Mucosa of stomach (tissue), 1 donor: ENCODE measurements at regions not wholly inside any gene's neighbourhood (a gene's known extent, or its start where the extent isn't known, plus 50 kb on each side); places are given as distances from the start of the nearest gene placed in this dataset.

Experiments used
- H3K27me3 ChIP-seq: one replicate; pipeline ENCODE4 v1.7.0; 2013; ENCODE audit warnings: mild to moderate bottlenecking, low read length; ENCODE audit not compliant: control insufficient read depth, insufficient read depth
- H3K36me3 ChIP-seq: one replicate; pipeline ENCODE4 v1.7.0; 2013; ENCODE audit warnings: low read length; ENCODE audit not compliant: control insufficient read depth, insufficient read depth
- H3K4me1 ChIP-seq: one replicate; pipeline ENCODE4 v1.7.0; 2013; ENCODE audit warnings: mild to moderate bottlenecking, low read length; ENCODE audit not compliant: control insufficient read depth, insufficient read depth
- H3K4me3 ChIP-seq: one replicate; pipeline ENCODE4 v1.7.0; 2013; ENCODE audit warnings: low read length
- H3K9ac ChIP-seq: one replicate; pipeline ENCODE4 v1.7.0; 2013; ENCODE audit warnings: mild to moderate bottlenecking, low read length, moderate library complexity
- H3K9me3 ChIP-seq: one replicate; pipeline ENCODE4 v1.7.0; 2013; ENCODE audit warnings: mild to moderate bottlenecking, low read length, moderate library complexity; ENCODE audit not compliant: control insufficient read depth
- donor health status: Pancreatic carcinoma.

GRCh38 chr15:69628256-69629093 is 175.9 kb downstream of the RPLP1 start:
- H3K9ac ChIP-seq: no peak overlapping the region
- H3K36me3 ChIP-seq: no peaks in the 10 kb centered on the region
- no peaks in the 10 kb centered on the region for H3K4me1 ChIP-seq
- H3K4me3 ChIP-seq: no peak overlapping the region
- H3K9me3 ChIP-seq: no peaks in the 10 kb centered on the region
- no peaks in the 10 kb centered on the region for H3K27me3 ChIP-seq

GRCh38 chr15:69629631-69630161 is 177.1 kb downstream of the RPLP1 start:
- Histone ChIP-seq H3K9ac (no peak overlapping the region), H3K36me3 (no peaks in the 10 kb centered on the region), H3K27me3 (no peaks in the 10 kb centered on the region), H3K9me3 (no peaks in the 10 kb centered on the region), H3K4me1 (no peaks in the 10 kb centered on the region), H3K4me3 (no peak overlapping the region)

- Histone ChIP-seq H3K4me1 (no peaks in the 10 kb centered on the region), H3K9ac (no peak overlapping the region), H3K36me3 (no peaks in the 10 kb centered on the region), H3K4me3 (no peak overlapping the region), H3K9me3 (no peaks in the 10 kb centered on the region), H3K27me3 (no peaks in the 10 kb centered on the region)
Measured at GRCh38 chr15:69631005-69631404, 178.4 kb downstream of the RPLP1 start.

- no peaks in the 10 kb centered on the region for H3K36me3 ChIP-seq
- H3K9ac ChIP-seq: no peak overlapping the region
- H3K4me3 ChIP-seq: no peak overlapping the region
- H3K9me3 ChIP-seq: no peaks in the 10 kb centered on the region
- no peaks in the 10 kb centered on the region for H3K27me3 ChIP-seq
- H3K4me1 ChIP-seq: no peaks in the 10 kb centered on the region
Measured at GRCh38 chr15:69631978-69632377, 179.4 kb downstream of the RPLP1 start.

GRCh38 chr15:69634860-69635259 is 182.2 kb downstream of the RPLP1 start:
- no peaks in the 10 kb centered on the region for H3K27me3 ChIP-seq
- H3K36me3 ChIP-seq: no peaks in the 10 kb centered on the region
- no peak overlapping the region for H3K4me3 ChIP-seq

GRCh38 chr15:69636169-69636915 is 183.7 kb downstream of the RPLP1 start:
- H3K4me3 ChIP-seq: no peak overlapping the region
- no peaks in the 10 kb centered on the region for H3K36me3 ChIP-seq
- H3K4me1 ChIP-seq: no peaks in the 10 kb centered on the region
- no peaks in the 10 kb centered on the region for H3K27me3 ChIP-seq
- H3K9ac ChIP-seq: no peak overlapping the region
- no peaks in the 10 kb centered on the region for H3K9me3 ChIP-seq

More at GRCh38 chr15:69634860-69635259, 182.2 kb downstream of the RPLP1 start:
- Histone ChIP-seq H3K4me1 (no peaks in the 10 kb centered on the region), H3K9me3 (no peaks in the 10 kb centered on the region), H3K9ac (no peak overlapping the region)

- no peak overlapping the region for H3K4me3 ChIP-seq
- no peaks in the 10 kb centered on the region for H3K36me3 ChIP-seq
- H3K4me1 ChIP-seq: no peaks in the 10 kb centered on the region
- H3K27me3 ChIP-seq: no peaks in the 10 kb centered on the region
- H3K9me3 ChIP-seq: no peaks in the 10 kb centered on the region
- no peak overlapping the region for H3K9ac ChIP-seq
Measured at GRCh38 chr15:69637818-69638217, 185.2 kb downstream of the RPLP1 start.

GRCh38 chr15:69643476-69643875 is 190.9 kb downstream of the RPLP1 start:
- Histone ChIP-seq H3K36me3 (no peaks in the 10 kb centered on the region), H3K9me3 (no peaks in the 10 kb centered on the region), H3K9ac (no peak overlapping the region), H3K4me3 (no peak overlapping the region), H3K4me1 (no peaks in the 10 kb centered on the region), H3K27me3 (no peaks in the 10 kb centered on the region)

- Histone ChIP-seq H3K4me1 (no peaks in the 10 kb centered on the region), H3K27me3 (no peaks in the 10 kb centered on the region), H3K36me3 (no peaks in the 10 kb centered on the region), H3K9ac (no peak overlapping the region), H3K4me3 (no peak overlapping the region), H3K9me3 (no peaks in the 10 kb centered on the region)
Measured at GRCh38 chr15:69643971-69644370, 191.4 kb downstream of the RPLP1 start.

GRCh38 chr15:69644876-69645275 is 192.3 kb downstream of the RPLP1 start:
- H3K36me3 ChIP-seq: no peaks in the 10 kb centered on the region
- no peaks in the 10 kb centered on the region for H3K9me3 ChIP-seq
- no peak overlapping the region for H3K4me3 ChIP-seq
- no peaks in the 10 kb centered on the region for H3K4me1 ChIP-seq
- no peaks in the 10 kb centered on the region for H3K27me3 ChIP-seq
- no peak overlapping the region for H3K9ac ChIP-seq

GRCh38 chr15:69647142-69647513 is 194.5 kb downstream of the RPLP1 start:
- Histone ChIP-seq H3K4me1 (no peaks in the 10 kb centered on the region), H3K36me3 (no peaks in the 10 kb centered on the region), H3K4me3 (no peak overlapping the region), H3K27me3 (no peaks in the 10 kb centered on the region), H3K9me3 (no peaks in the 10 kb centered on the region), H3K9ac (no peak overlapping the region)

GRCh38 chr15:69648212-69648611 is 195.6 kb downstream of the RPLP1 start:
- H3K9me3 ChIP-seq: no peaks in the 10 kb centered on the region
- no peaks in the 10 kb centered on the region for H3K4me1 ChIP-seq
- H3K36me3 ChIP-seq: no peaks in the 10 kb centered on the region
- no peak overlapping the region for H3K4me3 ChIP-seq
- no peaks in the 10 kb centered on the region for H3K27me3 ChIP-seq
- H3K9ac ChIP-seq: no peak overlapping the region
